Endothelial cell of umbilical vein (primary cell): ENCODE measurements at regions not wholly inside any gene's neighbourhood (a gene's known extent, or its start where the extent isn't known, plus 50 kb on each side); places are given as distances from the start of the nearest gene placed in this dataset.

Experiments
- BruUV-seq: library from RNA; stranded (reverse); fragments of 400-500 nt; replicated peaks from 2 replicates; lab custom pipeline; 2021; lab: Mats Ljungman, UMichigan
- CTCF ChIA-PET: fragments of 300-600, 350-600 bp; sonication (Branson Sonifier 250); formaldehyde crosslinking; loops from one replicate; lab custom pipeline; 2021; ENCODE audit warnings: antibody characterized with exemption, inconsistent platforms; lab: Charles Lee
- POLR2A ChIA-PET: fragments of 300-600, 350-600 bp; sonication (Branson Sonifier 250); formaldehyde crosslinking; loops from one replicate; lab custom pipeline; 2021; ENCODE audit warnings: antibody characterized with exemption, inconsistent platforms; lab: Charles Lee
- DNase-seq: peaks from one replicate; pipeline ENCODE4 v3.0.0-alpha.2; 2011; ENCODE audit warnings: low read depth, low spot score
- FAIRE-seq: peaks from 2 replicates; lab custom pipeline; 2011; peaks lifted over from hg19 to GRCh38; lab: Jason Lieb, UNC
- H2AFZ ChIP-seq: 2 replicates; pipeline ENCODE4 v1.6.0; 2012; ENCODE audit warnings: low read depth, low read length, control low read depth, inconsistent platforms
- H3K27ac ChIP-seq: 2 replicates; pipeline ENCODE4 v1.5.1; 2011; ENCODE audit warnings: low read depth, mild to moderate bottlenecking, control low read depth, low read length, moderate library complexity; ENCODE audit not compliant: insufficient read depth
- H3K27me3 ChIP-seq, 2 experiments: 2 replicates each; pipeline versions ENCODE4 v1.6.0 to v1.6.1; 2011; ENCODE audit warnings: low read length in 2 of 2, mixed read lengths in 1 of 2; ENCODE audit not compliant: control insufficient read depth in 2 of 2, insufficient read depth in 2 of 2
- H3K36me3 ChIP-seq, 2 experiments: 2 replicates in 1 of 2; 3 replicates in 1 of 2; pipeline ENCODE4 v1.5.1; 2011; ENCODE audit warnings: low read length in 2 of 2, mild to moderate bottlenecking in 1 of 2, moderate library complexity in 1 of 2; ENCODE audit not compliant: control insufficient read depth in 2 of 2, insufficient read depth in 2 of 2; ENCODE audit errors: extremely low read depth in 1 of 2
- H3K4me1 ChIP-seq: 3 replicates; pipeline ENCODE4 v1.5.1; 2011; ENCODE audit warnings: mild to moderate bottlenecking, low read length; ENCODE audit not compliant: control insufficient read depth, insufficient read depth; ENCODE audit errors: extremely low read depth
- H3K4me2 ChIP-seq: 2 replicates; pipeline ENCODE4 v1.6.1; 2011; ENCODE audit warnings: low read length, control low read depth, mixed read lengths; ENCODE audit not compliant: insufficient read depth
- H3K4me3 ChIP-seq, 3 experiments: fragments of 200-600 bp in 1 of 3; sonication (generic), shearing (Covaris generic) in 1 of 3; replicated peaks in 1 of 3; 2 replicates each; pipeline ENCODE4 v1.5.1; 2011 to 2016; ENCODE audit warnings: control low read depth in 3 of 3, low read length in 3 of 3, mild to moderate bottlenecking in 2 of 3, inconsistent platforms in 1 of 3, low read depth in 1 of 3, moderate library complexity in 1 of 3; ENCODE audit not compliant: insufficient read depth in 1 of 3
- H3K79me2 ChIP-seq: 2 replicates; pipeline ENCODE4 v1.6.0; 2012; ENCODE audit warnings: low read length, inconsistent platforms; ENCODE audit not compliant: control insufficient read depth, insufficient read depth
- H3K9ac ChIP-seq: replicated peaks from 2 replicates; pipeline ENCODE3; 2011; ENCODE audit warnings: low read length, control low read depth; ENCODE audit not compliant: insufficient read depth; ENCODE audit errors: extremely low read depth
- H3K9me1 ChIP-seq: replicated peaks from 3 replicates; pipeline ENCODE4 v1.6.0; 2011; ENCODE audit warnings: mild to moderate bottlenecking, low read length; ENCODE audit not compliant: control insufficient read depth, insufficient read depth; ENCODE audit errors: extremely low read depth
- H3K9me3 ChIP-seq: replicated peaks from 2 replicates; pipeline ENCODE4 v1.5.1; 2012; ENCODE audit warnings: low read length, inconsistent platforms; ENCODE audit not compliant: control insufficient read depth, insufficient read depth
- H4K20me1 ChIP-seq: replicated peaks from 2 replicates; pipeline ENCODE3; 2011; ENCODE audit warnings: mild to moderate bottlenecking, low read length; ENCODE audit not compliant: control insufficient read depth, insufficient read depth; ENCODE audit errors: extremely low read depth
- CTCF ChIP-seq, 2 donors: IDR thresholded peaks; 1 replicate in 1 of 2; 2 replicates in 1 of 2; pipeline ENCODE4 v1.5.1; 2011; ENCODE audit warnings: low read length in 2 of 2, mild to moderate bottlenecking in 2 of 2, moderate library complexity in 2 of 2, control low read depth in 1 of 2, inconsistent platforms in 1 of 2, low read depth in 1 of 2; ENCODE audit not compliant: insufficient read depth in 1 of 2; ENCODE audit errors: extremely low read depth in 1 of 2
- EZH2 ChIP-seq: IDR thresholded peaks from 2 replicates; pipeline ENCODE4 v1.6.1; 2012; ENCODE audit warnings: borderline replicate concordance, low read depth, mild to moderate bottlenecking, moderate library complexity, low read length, inconsistent platforms; ENCODE audit not compliant: severe bottlenecking
- FOS ChIP-seq: IDR thresholded peaks from 2 replicates; pipeline ENCODE4 v1.6.1; 2011; ENCODE audit warnings: mild to moderate bottlenecking, low read length, moderate library complexity, borderline replicate concordance; ENCODE audit not compliant: insufficient read depth
- GATA2 ChIP-seq: IDR thresholded peaks from 2 replicates; pipeline ENCODE4 v1.7.0; 2011; ENCODE audit warnings: low read depth, mild to moderate bottlenecking, moderate library complexity, mixed read lengths, low read length; ENCODE audit not compliant: insufficient read length, insufficient read depth
- JUN ChIP-seq: IDR thresholded peaks from 2 replicates; pipeline ENCODE4 v1.6.1; 2011; ENCODE audit warnings: borderline replicate concordance, low read depth; ENCODE audit not compliant: insufficient read length, insufficient read depth
- MAX ChIP-seq: IDR thresholded peaks from 2 replicates; pipeline ENCODE4 v1.6.1; 2011; ENCODE audit not compliant: insufficient read depth, insufficient read length
- MYC ChIP-seq: IDR thresholded peaks from one replicate; pipeline ENCODE4 v1.6.1; 2011; ENCODE audit warnings: mild to moderate bottlenecking, low read depth, low read length
- POLR2A ChIP-seq: IDR thresholded peaks from 2 replicates; pipeline ENCODE4 v1.6.1; 2012; ENCODE audit warnings: low read depth, mild to moderate bottlenecking, control low read depth, low read length
- POLR2AphosphoS5 ChIP-seq: IDR thresholded peaks from 2 replicates; pipeline ENCODE4 v1.6.1; 2012; ENCODE audit warnings: low read depth, mild to moderate bottlenecking, control low read depth, low read length, moderate library complexity; ENCODE audit not compliant: insufficient read depth
- dilution Hi-C: fragments of 300-500 bp; cut with MboI; formaldehyde crosslinking; loops from one replicate; pipeline ENCODE4 v1.15.0; 2019; ENCODE audit warnings: low sequenced_read_pairs; ENCODE audit not compliant: extremely low pct_ligation_motif_present
- intact Hi-C: fragments of 100-400 bp; cut with micrococcal nuclease; formaldehyde crosslinking; loops from one replicate; pipeline ENCODE4 v1.10.0; 2022

- H3K79me2 ChIP-seq, result no peaks in the 10 kb centered on the region
- H3K36me3 ChIP-seq, result no peaks in the 10 kb centered on the region
- no TSS peak for BruUV-seq
- H3K4me2 ChIP-seq, result no peak overlapping the region
- POLR2A ChIA-PET, result no interaction called here
- no peak overlapping the region for H2AFZ ChIP-seq
- no peaks in the 10 kb centered on the region for H4K20me1 ChIP-seq
- intact Hi-C loops (no loop called here), dilution Hi-C loops (no loop called here)
- H3K4me3 ChIP-seq, result no peak overlapping the region
- no peak overlapping the region for H3K9ac ChIP-seq
- DNase-seq (no peak), FAIRE-seq (no peak)
- no peak overlapping the region for H3K27ac ChIP-seq
- no peak for TF ChIP-seq GATA2
- TF ChIP-seq MAX, result no peak
- no peak for TF ChIP-seq EZH2
- no peak for TF ChIP-seq POLR2A
- TF ChIP-seq POLR2AphosphoS5, result no peak
- TF ChIP-seq CTCF (IDR thresholded peaks at IDR 0.05; ENCODE audit: extremely low read depth in 1 of 2, insufficient read depth in 1 of 2, low read depth in 1 of 2, low read length in 2 of 2), result no peak
- TF ChIP-seq FOS, result no peak
- TF ChIP-seq MYC, result no peak
- TF ChIP-seq JUN, result no peak
- no peaks in the 10 kb centered on the region for H3K4me1 ChIP-seq
- no peaks in the 10 kb centered on the region for H3K9me1 ChIP-seq
- H3K9me3 ChIP-seq, result no peaks in the 10 kb centered on the region
- CTCF ChIA-PET, result interaction anchor here (1.0 kb wide), 1 partner anchor 241 kb away, joined by 3 read pairs; no protein-coding TSS in a partner anchor
- H3K27me3 ChIP-seq, result no peaks in the 10 kb centered on the region
Observed at GRCh38 chr4:173661001-173661400, 131.0 kb upstream of the HAND2 start.
